Suppressor macrophage treated with lipopolysaccharide for 4 hours (primary cell): ENCODE measurements at regions not wholly inside any gene's neighbourhood (a gene's known extent, or its start where the extent isn't known, plus 50 kb on each side); places are given as distances from the start of the nearest gene placed in this dataset.

Experiments used
- DNase-seq: peaks from one replicate; pipeline ENCODE4 v3.0.0-alpha.2; 2020

DNA sequence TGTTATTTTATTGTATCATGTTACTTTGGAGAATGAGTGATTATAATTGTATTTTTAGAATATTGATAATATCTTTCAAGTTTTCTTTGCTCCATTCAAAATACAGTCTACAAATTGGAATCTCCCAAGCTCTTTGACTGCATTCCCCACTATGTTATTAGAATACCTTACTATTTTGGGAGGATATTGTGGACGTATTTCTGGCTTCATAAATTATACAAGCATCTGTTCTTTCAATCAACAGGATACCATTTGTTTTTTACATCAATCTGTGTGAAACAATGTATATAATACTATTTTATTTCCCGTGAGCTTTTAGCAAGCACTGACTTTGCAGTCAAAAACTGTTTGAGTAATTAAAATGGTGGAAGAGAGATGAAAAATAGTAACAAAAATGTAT, 226.5 kb downstream of the PTPRC start:
- DNase-seq = no peak

- DNase-seq = no peak
These were observed 228.3 kb downstream of the PTPRC start for GRCh38 chr1:198867182-198867581.

- no peak for DNase-seq
These were observed 234.9 kb downstream of the PTPRC start for GRCh38 chr1:198873696-198874230.

- DNase-seq = no peak
These were observed 237.6 kb downstream of the PTPRC start for GRCh38 chr1:198876371-198876871.

GRCh38 chr1:198878566-198878965, 239.7 kb downstream of the PTPRC start:
- no peak for DNase-seq

DNA sequence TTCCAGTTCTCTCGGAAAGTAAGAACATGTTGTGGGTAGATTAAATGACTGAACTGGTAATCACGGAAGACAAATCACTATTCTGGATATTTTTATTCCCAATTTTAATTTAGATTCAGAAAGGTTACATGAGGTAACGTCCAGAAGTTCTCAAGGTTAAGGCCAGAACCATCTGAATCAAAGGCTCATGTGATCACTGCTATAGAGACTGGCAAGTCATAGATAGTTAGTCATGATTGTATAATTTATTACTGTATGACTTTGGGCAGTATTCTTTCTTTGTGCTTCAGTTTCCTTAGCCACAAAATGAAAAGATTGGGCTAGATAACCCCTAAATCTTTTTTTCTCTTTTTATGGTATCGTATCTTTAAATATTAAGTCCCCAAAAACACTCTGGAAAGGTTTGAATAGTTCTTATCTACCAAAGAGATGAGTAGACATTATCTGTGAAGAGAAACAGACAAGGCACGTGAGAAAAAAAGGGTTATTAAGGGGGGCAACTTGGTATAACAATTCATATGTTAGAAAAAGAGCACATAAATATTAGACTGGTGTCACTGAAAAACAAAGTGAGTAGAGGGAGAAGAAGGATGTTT, 241.0 kb downstream of the PTPRC start:
- peak; percentile 26 for DNase-seq

DNA sequence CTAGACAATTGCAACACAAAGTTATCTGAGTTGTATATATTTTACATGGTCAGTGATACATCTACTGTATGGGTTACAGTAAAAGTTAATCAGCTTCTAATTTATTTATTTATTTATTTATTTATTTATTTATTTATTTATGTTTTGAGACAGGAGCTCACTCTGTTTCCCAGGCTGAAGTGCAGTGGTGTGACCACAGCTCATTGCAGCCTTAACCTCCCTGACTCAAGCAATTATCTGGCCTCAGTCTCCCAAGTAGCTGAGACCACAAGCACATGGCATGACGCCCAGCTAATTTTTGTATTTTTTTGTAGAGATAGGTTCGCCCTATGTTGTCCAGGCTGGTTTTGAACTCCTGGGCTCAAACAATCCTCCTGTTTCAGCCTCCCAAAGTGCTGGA, 241.6 kb downstream of the PTPRC start:
- no peak for DNase-seq

GRCh38 chr1:198880818-198881597, 242.2 kb downstream of the PTPRC start:
- DNase-seq = peak; percentile 89

DNA sequence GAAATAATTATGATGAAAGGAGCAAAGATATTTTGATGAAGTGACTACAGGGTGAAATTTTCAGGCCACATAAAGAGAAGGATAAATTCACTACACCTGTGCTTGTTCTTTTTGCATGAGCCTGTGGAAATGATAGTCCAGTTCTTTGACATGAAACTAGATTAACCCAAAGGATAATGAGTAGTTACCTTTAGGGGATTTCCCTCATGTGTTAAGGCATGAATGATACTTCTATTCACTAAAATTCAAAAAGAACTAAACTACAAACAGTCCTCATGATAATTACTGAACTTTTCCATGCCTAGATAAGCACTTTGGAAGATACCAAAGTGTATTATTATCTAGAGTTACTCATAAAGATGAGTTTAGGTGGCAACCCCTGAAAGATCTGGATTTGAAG, 244.3 kb downstream of the PTPRC start:
- DNase-seq = no peak

GRCh38 chr1:198887866-198888265, 249.0 kb downstream of the PTPRC start:
- no peak for DNase-seq

DNA sequence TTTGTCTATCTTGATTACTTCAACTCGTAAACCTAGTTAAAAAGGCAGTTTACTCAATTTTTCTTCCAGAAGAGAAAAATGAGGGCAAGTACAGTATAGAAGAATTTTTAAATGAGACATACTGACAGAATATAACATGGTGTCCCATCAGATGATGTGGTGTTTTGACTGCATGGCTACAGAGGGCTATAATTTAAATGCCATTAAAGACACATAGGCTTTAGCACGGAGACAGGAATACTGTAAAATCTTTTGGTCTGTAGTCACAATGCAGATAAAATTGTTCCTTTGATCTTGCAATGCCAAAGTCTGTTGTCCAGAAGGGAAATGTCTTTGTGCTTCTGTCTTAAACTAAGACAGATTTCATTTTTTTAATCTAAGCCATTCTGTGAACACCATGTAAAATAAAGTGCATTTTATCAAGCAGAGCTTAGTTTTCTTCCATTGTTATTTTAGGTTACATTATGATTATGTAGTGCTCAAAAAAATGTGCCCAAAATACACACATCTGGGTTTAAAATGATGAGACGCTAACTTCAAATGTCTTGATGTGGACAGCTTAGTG, 249.6 kb downstream of the PTPRC start:
- no peak for DNase-seq

GRCh38 chr1:198889101-198889500, 250.3 kb downstream of the PTPRC start:
- peak; percentile 82 for DNase-seq

DNA sequence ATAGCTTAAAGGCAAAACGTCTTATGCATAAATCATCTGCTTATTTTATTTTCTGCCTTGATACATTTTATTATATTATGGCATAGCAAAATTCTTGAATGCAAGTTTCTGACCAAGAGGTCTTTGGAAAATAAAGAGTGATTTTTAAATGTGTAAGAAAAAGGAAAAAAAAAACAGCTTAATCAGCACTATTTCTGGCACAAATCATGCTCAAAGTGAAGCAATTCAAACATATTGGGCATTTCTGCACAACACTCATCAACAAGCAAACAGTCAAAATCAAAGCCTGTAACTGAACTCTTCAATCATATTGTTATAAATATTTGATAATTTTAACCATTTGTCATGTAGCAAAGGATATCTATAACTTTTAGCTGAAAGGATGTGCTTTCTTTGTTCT, 250.9 kb downstream of the PTPRC start:
- no peak for DNase-seq

GRCh38 chr1:198890214-198890930, 251.5 kb downstream of the PTPRC start:
- peak; percentile 18 for DNase-seq

GRCh38 chr1:198892065-198892464, 253.2 kb downstream of the PTPRC start:
- DNase-seq = no peak

DNA sequence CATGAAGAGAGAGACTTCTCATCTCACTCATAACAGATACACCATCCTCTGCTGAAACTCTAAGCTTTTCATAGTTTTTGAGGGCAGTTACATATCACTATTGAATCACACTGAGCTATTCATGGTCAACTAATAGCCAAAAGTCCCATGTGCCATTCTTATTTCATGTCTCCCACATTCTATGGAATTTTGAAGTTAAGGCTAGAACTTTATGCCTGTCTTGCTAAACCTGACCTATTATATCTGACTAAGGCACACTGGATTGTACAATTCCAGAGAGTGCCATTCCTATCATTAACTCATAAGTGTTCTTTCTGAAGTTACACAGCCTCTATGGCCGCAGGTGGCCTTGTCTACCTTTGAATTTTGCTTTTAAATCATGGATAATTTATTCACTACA, 254.3 kb downstream of the PTPRC start:
- DNase-seq = no peak

DNA sequence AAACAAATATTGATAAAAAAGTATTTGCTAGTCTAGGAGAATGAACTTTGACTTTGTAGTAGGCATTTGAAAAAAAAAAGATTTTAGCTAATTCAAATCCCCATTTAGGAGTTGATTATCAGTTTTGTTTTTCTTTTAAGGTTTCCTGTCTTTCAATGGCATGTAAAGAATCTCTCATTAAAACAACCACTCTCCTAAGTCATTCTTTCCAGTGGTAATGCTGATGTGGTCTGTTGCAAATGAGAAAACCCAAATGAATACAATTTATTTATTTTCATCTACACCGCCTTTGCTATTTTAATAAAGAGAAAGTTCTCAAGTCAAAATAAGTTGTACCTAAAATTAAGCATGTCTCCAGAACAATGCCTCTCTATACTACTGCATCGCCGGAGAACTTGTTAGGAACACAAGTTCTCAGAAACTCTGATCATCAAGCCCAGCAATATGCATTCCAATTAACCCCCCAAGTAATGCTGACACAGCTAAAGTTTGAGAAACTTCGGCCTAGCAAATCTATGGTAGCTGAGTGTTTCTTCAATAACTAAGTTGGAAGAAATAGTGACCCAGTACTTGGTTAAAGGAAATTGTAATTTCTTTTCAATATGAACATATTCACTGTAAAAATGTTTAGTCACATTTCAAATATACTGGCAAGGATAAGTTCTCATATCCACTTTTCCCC, 255.1 kb downstream of the PTPRC start:
- no peak for DNase-seq

DNA sequence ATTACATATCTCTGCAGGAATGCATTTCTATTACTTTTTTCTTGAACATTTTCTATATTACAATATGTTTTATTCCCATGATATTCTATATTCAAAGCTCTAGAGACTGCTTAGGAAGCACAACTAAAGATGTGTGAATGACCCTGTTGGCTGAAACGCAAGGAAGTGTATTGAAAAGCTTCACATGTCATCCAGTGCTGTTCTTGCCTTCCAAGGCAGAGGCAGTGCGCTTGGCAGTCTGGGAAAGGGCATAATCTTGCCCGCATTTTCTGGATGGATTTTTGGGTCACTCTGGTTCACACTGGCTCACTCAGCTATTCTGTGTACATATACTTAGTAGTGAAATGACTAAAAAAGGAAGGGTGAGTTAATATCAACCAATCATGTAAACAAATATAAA, 262.4 kb downstream of the PTPRC start:
- no peak for DNase-seq

DNA sequence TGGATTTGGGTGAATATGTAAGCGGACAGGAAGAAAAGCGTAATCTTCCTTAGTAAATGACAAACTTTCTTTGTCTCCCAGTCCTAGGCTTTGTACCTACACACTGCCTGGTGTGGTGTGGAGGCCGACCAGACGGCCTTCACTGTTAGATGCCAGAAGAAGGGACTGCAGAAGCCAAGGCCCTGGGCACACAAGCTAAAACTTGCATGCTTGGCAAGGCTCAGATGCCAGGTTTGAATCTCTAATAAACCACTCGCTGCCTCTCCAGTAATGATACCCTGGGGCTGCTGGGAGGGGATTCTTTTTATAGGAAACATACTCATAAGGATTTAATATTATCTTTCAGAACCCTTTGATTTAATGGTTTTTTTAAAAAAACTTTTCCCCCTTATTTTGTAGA, 263.8 kb downstream of the PTPRC start:
- no peak for DNase-seq

DNA sequence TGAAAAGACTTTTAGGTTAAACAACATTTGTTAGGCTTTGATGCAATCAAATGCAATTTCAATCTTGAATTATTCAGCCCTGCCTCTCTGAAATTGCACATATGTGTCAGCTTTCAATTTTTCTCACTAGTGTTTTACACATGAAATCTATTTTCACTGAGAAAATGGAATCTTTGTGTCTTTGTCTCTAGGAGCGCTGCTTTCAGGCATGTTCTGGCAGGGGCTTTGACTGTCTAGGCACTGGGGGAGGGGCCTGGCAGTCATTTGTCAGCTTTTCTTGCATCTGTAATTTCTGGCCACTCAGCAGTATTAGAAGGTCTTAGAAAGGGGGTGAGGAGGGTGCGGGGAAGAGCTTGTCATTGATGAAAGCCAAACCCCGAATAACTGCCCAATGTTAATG, 264.4 kb downstream of the PTPRC start:
- DNase-seq = no peak

DNA sequence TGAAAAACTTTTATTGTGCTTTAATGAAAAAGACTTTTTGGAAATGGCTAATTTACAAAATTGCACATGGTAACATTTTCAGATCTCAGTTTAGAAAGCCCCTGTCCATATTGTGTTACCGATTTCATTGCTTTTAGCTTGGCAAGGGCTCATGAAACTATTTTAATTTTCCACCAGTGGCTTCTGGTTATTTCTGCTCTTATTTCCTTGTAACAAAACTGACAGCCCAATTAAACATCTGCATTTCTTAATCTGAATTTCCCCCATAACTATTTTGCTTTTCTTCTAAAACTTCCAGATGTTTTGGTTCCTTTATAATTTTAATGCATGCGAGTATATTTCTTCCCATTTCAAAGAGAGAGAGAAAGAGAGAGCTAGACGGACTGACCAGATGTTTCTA, 264.8 kb downstream of the PTPRC start:
- no peak for DNase-seq

DNA sequence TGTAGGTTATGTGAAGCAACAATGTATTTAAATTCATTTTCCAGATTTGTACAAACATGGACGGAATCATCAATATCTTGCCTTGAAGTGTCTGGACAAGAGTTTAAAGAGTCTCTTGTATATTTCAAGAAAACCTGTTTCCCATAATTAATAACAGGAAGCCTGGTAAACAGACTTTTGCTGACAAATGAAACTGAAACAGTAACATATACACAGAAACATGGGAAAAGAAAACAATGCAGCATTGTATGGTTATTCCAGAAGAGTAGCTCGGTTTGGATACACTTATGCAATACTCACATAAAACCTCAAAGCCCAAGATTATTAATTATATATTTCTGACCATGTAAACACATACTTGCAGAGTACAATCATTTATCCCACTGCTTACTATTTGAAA, 265.5 kb downstream of the PTPRC start:
- DNase-seq = peak; percentile 38
